ENCODE measurements at regions not wholly inside any gene's neighbourhood (a gene's known extent, or its start where the extent isn't known, plus 50 kb on each side); places are given as distances from the start of the nearest gene placed in this dataset.
"Not testable (repeated sequence)": the region's sequence is repeated elsewhere in the genome, so short reads cannot be mapped to it uniquely, and the experiment has no call there.

DNA sequence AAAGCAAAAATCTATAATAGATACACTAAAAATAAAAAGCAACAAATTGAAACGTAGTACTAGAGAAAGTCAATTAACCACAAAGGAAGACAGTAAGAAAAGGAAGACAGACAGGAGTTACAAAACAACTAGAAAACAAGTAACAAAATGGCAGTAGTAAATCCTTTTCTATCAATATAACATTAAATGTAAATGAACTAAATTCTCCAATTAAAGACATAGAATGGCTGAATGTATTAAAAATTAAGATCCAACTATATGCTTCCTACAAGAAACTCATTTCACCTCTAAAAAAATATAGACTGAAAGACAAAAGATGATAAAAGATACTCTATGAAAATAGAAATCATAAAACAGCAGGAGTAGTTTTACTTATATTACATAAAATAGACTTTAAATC, 79.1 kb downstream of the CTH start:
- no peak for DNase-seq (ENCODE audit: low spot score)

DNA sequence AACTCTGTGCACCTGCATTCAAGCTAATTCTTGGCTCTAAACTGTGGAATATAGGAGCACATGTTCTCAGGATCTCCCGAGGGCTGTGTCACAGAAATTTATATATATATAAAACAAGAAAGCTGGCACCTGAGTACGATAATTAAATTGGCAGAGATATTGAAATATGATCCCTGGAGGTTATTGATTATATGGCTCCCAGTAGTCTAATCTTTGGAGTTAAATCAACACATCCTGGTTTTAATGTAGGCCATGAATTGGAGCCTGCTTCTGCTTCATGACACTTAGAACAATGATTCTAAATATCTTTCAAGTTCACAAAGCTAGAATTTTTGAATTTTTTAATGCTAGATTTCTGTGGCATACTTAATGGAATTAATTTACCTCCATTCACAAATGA, 84.3 kb downstream of the CTH start:
- DNase-seq (ENCODE audit: low spot score), result no peak

DNA sequence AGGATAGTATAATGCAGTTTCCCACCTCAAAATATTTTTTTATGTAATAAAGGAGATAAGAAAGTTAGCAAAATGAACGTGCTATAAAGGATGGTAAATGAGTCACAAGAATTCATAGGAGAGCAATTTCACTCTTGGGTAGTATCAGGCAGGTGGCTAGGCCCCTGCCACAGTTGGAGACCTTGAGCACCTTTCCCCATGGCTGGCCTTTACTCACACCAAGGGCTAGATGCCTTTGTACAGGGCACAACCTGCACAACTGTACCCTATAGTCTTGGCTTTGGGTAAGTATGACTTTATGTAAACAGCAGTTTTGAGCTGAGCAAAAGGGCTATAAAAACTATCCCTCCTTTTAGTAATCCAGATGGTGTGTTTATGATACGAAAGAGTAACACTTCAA, 85.1 kb downstream of the CTH start:
- DNase-seq (ENCODE audit: low spot score), result no peak

DNA sequence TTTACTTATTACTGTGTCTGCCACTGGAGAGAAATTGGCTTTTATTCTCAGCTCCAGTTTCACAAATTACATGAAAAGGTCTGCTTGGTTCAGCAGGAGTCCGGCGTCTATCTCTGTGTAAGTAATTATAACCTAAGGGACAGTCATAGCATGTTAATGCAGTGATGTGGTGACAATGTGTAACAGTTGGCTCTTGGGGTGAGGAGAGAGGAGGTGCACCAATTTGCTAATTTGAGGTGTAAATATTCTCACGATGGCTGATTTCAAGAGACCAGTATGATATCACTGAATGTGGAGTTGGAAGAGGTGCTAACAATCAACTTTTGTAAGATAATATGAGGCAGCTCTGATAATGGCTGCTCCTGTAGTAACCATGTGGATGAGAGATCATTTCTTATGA, 86.1 kb downstream of the CTH start:
- no peak for DNase-seq (ENCODE audit: low spot score)

DNA sequence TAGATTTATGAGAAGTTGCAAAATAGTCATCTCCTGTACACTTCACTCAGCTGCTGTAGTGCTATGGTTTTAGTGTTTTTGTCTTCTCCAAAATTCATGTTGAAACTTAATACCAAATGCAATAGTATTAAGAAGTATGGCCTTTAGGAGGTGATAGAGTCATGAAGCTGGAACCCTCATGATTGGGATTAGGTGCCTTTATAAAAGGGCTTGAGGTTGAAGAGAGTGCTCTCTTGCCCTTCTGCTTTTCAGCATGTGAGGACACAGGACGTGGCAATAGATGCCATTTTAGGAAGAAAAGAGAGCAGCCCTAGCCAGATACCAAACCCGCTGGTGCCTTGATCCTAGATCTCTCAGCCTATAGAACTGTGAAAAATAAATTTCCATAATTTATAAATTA, 87.6 kb downstream of the CTH start:
- no peak for DNase-seq (ENCODE audit: low spot score)

DNA sequence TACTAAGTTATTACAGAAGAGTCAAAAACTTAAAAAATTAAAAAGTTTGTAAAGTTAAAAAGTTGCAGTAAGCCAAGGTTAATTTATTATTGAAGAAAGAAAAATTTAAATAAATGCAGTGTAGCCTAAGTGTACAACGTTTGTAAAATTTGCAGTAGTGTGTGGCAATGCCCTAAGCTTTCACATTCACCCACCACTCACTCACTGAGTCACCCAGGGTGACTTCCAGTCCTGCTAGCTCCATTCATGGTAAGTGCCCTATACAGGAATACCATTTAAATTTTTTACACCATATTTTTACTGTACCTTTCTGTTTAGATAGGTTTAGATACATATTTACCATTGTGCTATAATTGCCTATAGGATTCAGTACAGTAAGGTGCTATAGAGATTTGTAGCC, 88.6 kb downstream of the CTH start:
- no peak for DNase-seq (ENCODE audit: low spot score)

DNA sequence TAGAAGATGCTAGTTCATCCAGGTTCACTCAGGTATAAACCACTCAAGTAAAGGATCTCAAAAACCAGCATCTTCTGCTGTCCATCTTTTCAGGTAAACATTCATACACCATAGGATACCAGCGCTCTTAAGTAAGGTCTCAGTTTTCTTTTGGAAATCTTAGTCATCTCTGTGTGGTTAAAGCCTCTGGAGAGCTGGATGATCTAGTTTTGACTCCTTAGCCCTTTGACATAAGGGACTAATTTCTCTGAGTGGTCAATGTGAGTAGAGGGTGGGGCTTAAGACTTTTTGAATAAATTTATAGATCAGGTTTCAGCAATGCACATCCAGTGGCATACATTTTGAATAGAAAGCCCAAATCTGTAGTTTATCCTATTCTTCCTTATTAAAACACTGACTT, 92.3 kb downstream of the CTH start:
- DNase-seq (ENCODE audit: low spot score), result no peak

DNA sequence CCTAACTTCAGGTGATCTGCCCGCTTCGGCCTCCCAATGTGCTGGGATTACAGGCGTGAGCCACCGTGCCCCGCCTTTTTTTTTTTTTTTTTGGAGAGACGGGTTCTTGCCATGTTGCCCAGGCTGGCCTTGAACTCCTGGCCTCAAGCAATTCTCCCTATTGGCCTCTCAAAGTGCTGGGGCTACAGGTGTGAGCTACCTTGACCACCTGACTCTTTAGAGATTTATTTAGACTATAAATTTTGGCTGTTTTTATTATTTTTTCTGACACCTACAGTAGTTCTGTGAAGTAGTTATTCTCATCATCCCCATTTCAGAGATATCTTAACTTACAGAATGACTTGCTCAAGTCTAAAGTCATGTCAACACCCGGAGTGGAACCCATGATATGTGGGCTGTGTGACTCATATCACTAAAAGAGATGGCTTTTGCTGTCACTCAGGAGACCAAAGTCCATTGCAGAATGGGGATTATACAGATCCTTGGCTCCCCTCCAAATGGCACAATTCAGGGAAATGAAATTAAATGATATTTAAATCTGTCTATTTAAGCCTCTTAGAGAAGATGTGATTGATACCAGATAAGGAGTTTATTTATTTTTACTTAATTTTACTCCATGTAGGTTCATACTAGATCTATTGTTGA, 93.2 kb downstream of the CTH start:
- no peak for DNase-seq (ENCODE audit: low spot score)

DNA sequence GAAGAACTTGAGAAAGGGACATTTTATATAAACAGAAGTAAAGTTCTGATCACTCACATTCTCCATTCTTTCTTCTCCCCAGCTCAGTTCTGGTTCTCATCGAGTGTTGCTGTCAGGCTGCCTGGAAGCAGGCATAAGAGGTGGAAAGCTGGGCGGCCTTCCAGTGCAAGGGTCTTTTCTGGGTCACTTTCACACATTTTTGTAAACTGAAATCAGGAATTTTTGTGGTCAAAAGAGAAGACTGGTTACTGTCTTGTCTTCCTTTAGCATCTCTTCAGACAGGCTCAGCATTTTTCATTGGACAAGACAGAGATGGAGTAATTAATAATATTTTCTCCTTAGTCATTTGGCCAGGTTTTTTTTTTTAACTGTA, 93.7 kb downstream of the CTH start:
- DNase-seq (ENCODE audit: low spot score), result no peak

DNA sequence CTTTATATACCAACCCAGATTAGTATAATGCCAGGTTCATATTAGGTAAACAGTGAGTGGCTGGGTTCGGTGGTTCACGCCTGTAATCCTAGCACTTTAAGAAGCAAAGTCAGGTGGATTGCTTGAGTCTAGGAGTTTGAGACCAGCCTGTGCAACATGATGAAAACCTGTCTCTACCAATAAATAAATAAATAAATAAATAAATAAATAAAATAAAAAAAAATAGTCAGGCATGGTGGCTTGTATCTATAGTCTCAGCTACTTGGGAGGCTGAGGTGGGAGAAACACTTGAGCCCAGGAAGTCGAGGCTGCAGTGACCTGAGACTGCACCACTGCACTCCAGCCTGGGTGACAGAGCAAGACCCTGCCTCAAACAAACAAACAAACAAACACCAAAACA, 96.9 kb downstream of the CTH start:
- not testable (repeated sequence) for DNase-seq (ENCODE audit: low spot score)

DNA sequence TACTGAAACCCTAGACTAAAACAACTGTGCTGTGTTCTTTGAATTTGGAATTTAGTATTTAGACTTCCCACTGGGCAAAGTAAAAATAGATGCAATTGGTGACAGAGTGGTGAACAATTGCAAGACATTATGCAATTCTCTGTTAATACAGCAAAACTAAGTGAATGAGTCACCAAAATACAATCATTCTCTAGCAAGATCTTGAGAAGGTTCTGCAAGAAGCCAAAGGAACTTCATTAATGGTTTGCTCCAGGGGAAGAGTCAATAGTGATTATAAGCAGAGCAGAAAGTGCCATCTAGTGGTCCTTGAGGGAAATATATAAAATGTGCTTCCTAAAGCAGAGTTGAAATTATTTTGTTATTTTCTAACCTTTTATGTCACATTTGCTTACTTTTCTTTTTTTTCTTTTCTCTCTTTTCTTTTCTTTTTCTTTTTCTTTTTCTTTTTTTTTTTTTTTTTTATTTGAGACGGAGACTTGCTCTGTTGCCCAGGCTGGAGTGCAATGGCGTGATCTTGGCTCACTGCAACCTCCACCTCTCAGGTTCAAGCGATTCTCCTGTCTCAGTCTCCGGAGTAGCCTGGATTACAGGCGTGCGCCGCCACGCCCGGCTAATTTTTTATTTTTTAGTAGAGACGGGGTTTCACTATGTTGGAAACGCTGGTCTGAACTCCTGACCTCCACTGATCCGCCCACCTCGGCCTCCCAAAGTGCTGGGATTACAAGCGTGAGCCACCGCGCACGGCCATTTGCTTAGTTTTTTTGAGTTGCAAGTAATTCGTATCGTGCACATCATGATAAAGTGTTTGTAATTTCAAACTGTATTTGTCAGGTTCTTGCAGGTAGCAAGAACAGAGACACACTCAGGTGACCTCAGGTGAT, 99.2 kb downstream of the CTH start:
- no peak for DNase-seq (ENCODE audit: low spot score)

DNA sequence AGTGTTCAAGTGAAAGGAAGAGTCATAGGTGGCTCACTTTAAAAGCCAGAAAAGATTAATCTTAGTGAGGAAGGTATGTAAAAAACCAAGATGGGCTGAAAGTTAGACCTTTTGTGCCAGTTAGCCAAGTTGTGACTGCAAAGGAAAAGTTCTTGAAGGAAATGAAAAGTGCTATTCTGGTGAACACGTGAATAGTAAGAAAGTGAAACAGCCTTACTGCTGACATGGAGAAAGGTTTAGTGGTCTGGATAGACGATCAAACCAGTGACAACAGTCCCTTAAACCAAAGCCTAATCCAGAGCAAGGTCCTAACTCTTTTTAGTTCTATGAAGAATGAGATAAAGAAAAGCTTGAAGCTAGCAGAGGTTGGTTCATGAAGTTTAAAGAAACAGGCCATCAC, 106.4 kb downstream of the CTH start:
- DNase-seq (ENCODE audit: low spot score), result no peak

DNA sequence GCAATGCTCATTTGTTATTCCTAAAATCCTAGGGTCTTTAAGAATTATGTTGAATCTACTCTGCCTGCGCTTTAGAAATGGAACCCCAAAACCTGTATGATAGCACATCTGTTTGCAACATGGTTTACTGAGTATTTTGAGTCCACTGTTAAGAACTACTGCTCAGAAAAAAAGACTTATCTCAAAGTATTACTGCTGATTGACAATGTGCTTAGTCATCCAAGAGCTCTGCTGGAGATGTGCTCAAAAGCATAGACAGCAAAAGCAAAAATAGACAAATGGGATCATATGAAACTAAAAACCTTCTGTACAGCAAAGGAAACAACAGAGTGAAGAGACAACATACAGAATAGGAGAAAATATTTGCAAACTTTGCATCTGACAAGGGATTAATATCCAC, 107.0 kb downstream of the CTH start:
- DNase-seq (ENCODE audit: low spot score), result no peak

DNA sequence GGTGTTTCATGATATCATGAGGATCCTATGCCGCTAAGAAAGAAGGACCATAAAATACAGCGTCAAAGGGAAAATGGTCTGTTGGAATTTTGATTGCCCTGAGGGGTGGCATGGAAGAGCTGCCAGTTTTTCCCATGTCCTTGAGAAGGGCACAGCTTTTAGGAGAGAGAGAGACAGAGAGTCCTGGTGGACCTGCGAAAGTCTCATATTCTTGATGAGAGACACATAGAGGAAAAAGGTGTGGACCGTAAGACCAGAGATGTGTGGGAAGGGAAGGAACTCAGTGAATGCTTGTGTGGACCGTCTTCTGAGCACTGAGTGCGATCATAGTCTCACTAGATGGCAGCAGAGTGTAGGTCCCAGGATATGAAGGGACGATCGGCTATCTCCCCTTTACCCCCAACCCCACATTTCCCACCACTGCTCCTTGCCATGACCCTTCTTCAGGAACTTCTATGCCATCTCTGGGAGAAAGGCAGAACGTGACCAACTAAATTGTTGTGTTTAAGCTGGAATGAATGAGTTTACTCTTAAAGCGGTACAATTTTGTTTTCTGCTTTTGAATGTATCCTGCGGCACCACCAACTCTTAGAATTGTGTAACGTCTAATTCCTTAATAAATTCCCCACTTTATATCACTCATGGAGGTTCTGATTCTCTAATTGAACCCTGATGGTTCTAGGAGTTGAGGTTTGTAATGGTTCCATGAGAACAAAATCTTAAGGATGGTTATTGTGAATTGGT, 117.7 kb downstream of the CTH start:
- no peak for DNase-seq (ENCODE audit: low spot score)

DNA sequence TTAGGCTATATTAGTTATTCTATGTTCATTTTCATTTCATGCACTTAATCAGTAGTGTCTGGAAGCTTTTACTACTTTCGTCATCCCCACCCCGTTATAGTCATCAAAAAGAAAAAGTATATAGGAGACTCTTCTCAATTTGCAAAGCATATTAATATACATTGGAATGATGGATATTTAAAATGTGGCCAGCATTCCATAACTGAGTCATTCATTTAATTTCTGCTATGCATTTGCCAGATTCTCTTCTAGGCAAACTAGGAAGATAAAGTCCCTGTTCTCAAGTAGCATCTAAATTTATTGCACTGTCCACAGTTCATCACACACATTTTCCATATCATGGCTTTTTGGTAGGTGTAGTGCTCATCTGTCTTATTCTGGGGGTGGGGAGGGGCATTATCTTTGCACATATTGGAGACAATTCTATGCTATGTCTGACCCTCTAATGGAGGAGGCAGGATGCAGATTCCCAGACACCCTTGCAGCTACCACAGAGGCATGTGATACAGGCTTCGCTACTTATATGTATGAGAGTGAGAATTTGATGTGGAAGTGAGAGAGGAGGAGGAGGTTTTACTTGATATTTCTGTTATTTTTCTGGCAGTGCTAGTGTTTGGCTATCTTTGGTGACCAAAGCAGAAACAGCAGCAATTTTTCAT, 125.8 kb downstream of the CTH start:
- no peak for DNase-seq (ENCODE audit: low spot score)

DNA sequence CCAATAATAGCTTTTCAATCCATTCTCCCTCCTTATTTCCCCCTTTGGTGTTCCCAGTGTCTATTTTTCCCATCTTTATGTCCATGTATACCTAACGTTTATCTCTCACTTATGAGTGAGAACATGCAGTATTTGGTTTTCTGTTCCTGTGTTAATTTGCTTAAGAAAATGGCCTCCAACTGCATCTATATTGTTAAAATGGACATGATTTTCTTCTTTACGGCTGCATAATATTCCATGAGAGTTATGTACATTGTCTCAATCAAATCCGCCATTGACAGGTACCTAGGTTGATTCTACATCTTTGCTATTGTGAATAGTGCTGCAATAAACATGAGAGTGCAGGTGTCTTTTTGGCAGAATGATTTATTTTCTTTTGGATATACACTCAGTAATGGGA, 126.7 kb downstream of the CTH start:
- no peak for DNase-seq (ENCODE audit: low spot score)

DNA sequence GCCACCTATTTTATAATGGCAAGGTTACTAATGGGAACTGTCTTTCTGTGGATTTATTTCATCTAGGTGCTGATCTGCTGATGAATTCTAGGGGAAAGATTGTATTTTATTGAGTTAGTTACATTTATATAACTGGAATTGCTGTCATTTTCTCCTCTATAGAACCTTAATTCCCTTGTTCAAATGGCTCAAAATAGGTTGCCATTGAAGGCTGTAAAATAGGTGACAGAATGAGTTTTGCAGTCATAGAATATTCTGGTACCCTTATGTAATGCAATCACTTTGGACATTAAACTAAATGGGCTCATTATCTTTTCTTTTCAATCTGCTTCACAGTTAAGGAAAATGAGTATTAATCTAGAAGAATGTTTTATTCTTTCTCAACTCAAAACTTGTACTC, 131.0 kb downstream of the CTH start:
- DNase-seq (ENCODE audit: low spot score), result no peak

DNA sequence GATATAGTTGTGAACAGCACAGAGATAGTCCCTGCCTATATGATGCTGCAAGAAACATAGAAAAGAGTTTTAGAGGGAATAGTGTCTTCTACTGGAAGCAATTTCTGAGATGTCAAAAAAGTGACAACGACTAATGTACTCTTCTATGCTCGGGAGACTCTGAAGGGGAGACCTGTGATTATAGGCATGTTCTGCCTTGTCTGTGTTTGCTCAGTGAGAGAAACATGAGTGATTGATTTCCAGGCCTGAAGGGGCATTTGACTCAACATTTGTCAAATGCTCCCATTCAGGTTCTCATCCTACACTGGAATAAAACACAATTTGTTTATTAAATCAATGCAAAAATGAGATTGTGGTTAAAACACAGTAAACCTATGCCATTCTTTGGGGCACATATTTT, 131.8 kb downstream of the CTH start:
- DNase-seq (ENCODE audit: low spot score), result no peak

DNA sequence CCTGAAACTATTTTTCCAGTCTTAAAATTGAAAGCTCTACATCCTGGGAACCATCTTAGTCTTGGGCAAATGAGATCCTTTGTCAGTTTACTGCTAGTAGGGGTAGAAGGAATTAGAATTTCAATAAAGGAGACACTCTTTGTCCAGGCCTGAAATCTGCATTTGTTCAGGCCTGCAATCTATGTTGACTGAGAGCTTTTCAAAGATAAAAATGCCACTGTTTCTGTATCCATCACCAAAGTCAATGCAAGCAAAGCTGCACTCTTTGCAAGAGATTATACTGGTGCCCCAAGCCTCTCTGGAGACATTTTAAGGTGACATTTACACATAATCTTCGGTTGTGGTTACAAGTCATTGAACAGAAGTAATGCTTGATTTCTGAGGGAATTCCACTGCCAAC, 135.7 kb downstream of the CTH start:
- no peak for DNase-seq (ENCODE audit: low spot score)

DNA sequence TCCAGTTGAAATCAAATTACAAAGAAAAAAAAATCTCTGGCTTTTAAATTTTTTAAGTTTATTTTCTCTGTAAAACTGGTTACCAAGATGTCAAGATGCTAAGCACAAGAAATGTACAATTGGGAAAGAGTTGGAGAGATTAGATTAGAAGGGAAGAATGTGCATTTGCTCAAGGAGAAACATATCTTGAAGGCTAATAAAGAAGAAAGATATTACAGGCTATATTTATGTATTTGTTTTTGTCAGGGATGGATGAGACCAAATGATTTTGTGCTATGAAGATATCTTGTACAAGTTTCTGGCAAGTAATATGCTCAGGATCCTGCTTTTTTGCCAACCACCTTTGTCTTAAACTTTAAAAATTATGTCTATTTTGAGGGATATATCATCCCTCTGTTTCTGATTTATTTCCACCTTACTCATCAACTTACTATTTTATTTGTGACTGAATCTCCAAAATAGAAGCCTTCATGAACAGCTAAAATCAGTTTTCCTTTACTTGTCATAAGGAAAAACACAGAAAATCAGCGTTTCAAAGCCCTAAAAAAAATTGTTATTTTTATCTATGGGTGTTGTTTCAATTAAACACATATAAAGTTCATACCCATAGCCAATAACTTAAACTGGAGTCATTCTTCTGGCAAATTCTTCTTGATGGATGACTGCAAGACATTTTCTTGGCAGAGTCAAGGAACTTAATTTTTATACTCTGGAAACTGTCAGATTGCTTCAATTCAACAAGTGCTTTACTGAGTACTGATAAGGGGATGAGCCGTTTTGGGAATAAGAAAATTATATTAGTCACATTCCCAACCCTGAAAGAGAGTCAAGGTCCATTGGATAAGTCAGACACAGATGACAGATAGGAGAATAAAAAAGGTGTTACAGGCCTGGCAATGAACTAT, 141.8 kb downstream of the CTH start:
- no peak for DNase-seq (ENCODE audit: low spot score)

DNA sequence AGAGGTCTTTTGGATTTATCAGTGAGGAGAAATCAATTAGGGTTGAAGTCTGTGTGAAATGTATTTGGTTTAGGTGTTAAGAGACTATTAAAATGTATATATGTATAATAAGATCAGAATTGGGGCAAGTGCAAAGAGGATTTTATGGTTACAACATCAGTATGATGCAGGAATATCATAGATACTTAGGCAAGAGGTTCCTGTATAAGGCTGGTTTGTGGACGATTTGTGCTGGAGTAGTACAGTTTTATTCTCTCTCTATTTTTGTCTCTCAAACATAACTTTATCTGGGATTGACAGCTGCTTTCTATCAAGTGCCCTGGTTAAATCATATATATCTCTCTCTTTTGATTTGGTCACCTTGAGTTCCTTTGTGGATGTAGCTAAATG, 142.5 kb downstream of the CTH start:
- no peak for DNase-seq (ENCODE audit: low spot score)
